ENCODE measurements at regions not wholly inside any gene's neighbourhood (a gene's known extent, or its start where the extent isn't known, plus 50 kb on each side); places are given as distances from the start of the nearest gene placed in this dataset.

GRCh38 chr4:171016145-171016544 is 797.1 kb upstream of the GALNTL6 start:
- CTCF ChIA-PET: no interaction called here
- FAIRE-seq (no peak), DNase-seq (ENCODE audit: low read depth, low spot score) (no peak)
- H3K79me2 ChIP-seq (ENCODE audit: control insufficient read depth, insufficient read depth, low read length): no peaks in the 10 kb centered on the region
- no peaks in the 10 kb centered on the region for H3K27me3 ChIP-seq (ENCODE audit: control insufficient read depth in 2 of 2, insufficient read depth in 2 of 2, low read length in 2 of 2)
- no TSS peak for BruUV-seq (replicated peaks)
- TF ChIP-seq POLR2A (IDR thresholded peaks at IDR 0.05; ENCODE audit: low read depth, low read length): no peak
- TF ChIP-seq FOS (IDR thresholded peaks at IDR 0.05; ENCODE audit: borderline replicate concordance, insufficient read depth, low read length): no peak
- no peak for TF ChIP-seq CTCF (IDR thresholded peaks at IDR 0.05; ENCODE audit: extremely low read depth in 1 of 2, insufficient read depth in 1 of 2, low read depth in 1 of 2, low read length in 2 of 2)
- TF ChIP-seq GATA2 (IDR thresholded peaks at IDR 0.05; ENCODE audit: insufficient read depth, insufficient read length, low read depth, low read length): no peak
- no peak for TF ChIP-seq POLR2AphosphoS5 (IDR thresholded peaks at IDR 0.05; ENCODE audit: insufficient read depth, low read depth, low read length)
- TF ChIP-seq MYC (IDR thresholded peaks at IDR 0.05; ENCODE audit: low read depth, low read length): no peak
- no peak for TF ChIP-seq EZH2 (IDR thresholded peaks at IDR 0.05; ENCODE audit: borderline replicate concordance, low read depth, low read length, severe bottlenecking)
- no peak for TF ChIP-seq JUN (IDR thresholded peaks at IDR 0.05; ENCODE audit: borderline replicate concordance, insufficient read depth, insufficient read length, low read depth)
- no peak for TF ChIP-seq MAX (IDR thresholded peaks at IDR 0.05; ENCODE audit: insufficient read depth, insufficient read length)
- POLR2A ChIA-PET: no interaction called here
- no peak overlapping the region for H2AFZ ChIP-seq (ENCODE audit: low read depth, low read length)
- H3K4me1 ChIP-seq (ENCODE audit: control insufficient read depth, extremely low read depth, insufficient read depth, low read length): no peaks in the 10 kb centered on the region
- H4K20me1 ChIP-seq (replicated peaks; ENCODE audit: control insufficient read depth, extremely low read depth, insufficient read depth, low read length): no peaks in the 10 kb centered on the region
- no peaks in the 10 kb centered on the region for H3K36me3 ChIP-seq (ENCODE audit: control insufficient read depth in 2 of 2, extremely low read depth in 1 of 2, insufficient read depth in 2 of 2, low read length in 2 of 2)
- no peak overlapping the region for H3K9ac ChIP-seq (replicated peaks; ENCODE audit: extremely low read depth, insufficient read depth, low read length)
- no peak overlapping the region for H3K27ac ChIP-seq (ENCODE audit: insufficient read depth, low read depth, low read length)
- no peak overlapping the region for H3K4me3 ChIP-seq (replicated peaks in 1 of 3; ENCODE audit: insufficient read depth in 1 of 3, low read depth in 1 of 3, low read length in 3 of 3)
- no peaks in the 10 kb centered on the region for H3K9me1 ChIP-seq (replicated peaks; ENCODE audit: control insufficient read depth, extremely low read depth, insufficient read depth, low read length)
- intact Hi-C loops (cut with micrococcal nuclease): no loop called here
- dilution Hi-C loops (cut with MboI; ENCODE audit: extremely low pct_ligation_motif_present, low sequenced_read_pairs): no loop called here
- peaks cover 4% of the 10 kb centered on the region for H3K9me3 ChIP-seq (replicated peaks; ENCODE audit: control insufficient read depth, insufficient read depth, low read length)
- no peak overlapping the region for H3K4me2 ChIP-seq (ENCODE audit: insufficient read depth, low read length)
